SIG-M5 (cell line): ENCODE measurements at regions not wholly inside any gene's neighbourhood (a gene's known extent, or its start where the extent isn't known, plus 50 kb on each side); places are given as distances from the start of the nearest gene placed in this dataset.
"Not testable (repeated sequence)": the region's sequence is repeated elsewhere in the genome, so short reads cannot be mapped to it uniquely, and the experiment has no call there.

ENCODE experiments used
- DNase-seq: peaks from one replicate; lab custom pipeline; 2025; lab: John Stamatoyannopoulos, UW

DNA sequence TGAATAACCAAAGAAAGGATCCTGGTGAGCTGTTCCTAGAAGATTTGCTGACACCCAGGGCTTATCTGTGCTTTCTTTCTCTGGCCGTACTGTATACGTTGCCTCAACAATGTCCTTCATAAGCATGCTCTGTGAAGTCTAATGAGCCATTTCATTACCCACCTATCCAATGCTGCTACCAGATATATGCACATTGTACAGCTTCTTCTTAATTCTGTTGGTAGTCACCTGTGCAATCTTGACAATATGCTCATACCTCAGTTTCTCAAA lies 731.8 kb upstream of the NCAM2 start:
- DNase-seq, result no peak

DNA sequence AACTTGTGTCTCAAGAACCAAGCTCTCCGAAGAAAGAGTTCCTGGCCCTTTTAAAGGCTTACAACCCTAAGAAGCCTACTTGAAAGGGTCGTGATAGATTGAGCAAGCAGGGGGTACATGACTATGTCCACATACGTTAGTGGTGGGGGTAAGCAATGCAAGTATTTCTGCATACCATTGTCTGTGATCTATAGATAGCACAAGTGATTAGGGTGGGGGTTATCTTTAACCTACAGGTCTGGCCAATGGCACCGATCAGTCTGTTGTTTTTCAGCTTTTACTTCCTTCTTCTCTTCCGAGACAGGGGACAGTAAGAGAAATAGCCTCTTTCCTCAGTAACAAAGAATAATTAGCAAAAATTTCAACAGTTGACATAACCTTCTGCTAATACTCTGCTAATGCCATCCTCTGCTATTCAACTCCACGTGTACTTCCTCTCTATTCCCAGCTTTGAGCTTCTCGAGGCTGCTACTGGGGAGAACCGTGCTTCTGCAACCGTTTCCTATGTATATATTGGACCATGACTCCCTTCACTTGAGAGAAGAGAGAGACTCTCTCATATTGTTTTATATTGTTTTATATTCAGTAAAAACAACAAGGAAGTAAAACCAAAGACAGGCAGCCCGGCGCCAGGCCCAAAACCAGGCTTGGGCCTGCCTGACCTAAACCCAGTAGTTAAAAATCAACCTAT lies 727.7 kb upstream of the NCAM2 start:
- DNase-seq, result no peak

DNA sequence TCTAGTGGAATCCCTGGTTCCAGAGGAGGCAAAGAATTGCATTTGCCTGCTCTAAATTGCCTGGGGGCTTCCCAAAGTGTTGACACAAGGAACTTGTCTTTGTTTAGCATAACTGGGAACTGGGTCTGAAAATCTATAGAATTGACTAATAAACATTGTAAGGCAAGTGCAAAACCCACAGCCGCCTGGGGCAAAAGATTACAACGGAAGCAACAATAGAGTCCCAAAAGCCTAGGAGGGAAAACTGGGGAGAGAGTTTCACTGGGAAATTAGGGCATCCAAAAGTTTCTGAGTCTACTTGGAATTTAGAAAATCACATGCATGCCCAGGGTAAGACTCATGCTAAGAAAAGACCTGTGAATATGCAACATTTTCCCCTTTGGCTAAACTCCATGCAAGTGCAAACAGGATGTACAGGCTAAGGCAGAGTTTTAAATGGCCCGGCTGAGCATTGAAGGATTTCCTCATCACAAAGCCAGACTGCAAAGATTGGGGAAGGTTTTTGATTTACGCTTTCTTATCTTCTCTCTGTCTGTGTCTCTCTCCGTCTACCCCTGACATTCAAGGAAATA lies 725.3 kb upstream of the NCAM2 start:
- no peak for DNase-seq

DNA sequence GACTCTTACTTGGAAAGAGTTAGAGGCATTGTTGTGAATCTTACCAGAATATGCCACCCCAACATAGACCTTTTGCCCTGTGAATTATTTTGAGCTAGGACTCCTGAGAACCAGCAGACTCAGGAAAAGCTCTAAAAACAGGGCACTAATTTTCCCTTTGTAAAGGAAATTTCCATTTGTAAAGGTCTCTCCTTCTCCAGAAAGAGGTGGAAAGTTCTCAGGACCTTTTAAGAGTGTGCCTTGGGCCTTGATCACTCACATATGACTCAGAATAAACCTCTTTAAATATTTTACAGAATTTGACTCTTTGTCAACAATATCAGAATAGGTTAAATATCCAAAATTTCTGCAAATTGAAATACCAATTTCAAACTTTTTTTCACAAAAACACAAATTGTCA lies 721.8 kb upstream of the NCAM2 start:
- DNase-seq, result no peak

DNA sequence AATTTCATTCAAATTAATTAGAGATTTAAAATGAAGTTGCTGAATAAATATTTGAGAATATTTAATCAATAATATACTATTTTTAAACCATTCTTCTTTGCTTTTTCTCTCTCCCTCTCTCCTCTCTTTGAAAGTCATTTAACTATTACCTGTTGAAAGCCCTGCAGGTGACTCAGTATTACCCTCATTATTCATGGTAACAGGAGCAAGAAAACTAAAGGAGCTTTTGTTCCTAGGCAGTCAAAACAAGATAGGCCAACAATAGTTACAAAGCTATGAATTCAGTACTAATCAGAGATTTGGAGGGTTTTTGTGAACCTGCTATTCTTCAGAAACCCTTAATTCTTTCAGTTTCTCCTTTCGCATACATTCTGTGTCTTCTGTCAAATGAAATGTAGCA lies 721.3 kb upstream of the NCAM2 start:
- DNase-seq, result no peak

DNA sequence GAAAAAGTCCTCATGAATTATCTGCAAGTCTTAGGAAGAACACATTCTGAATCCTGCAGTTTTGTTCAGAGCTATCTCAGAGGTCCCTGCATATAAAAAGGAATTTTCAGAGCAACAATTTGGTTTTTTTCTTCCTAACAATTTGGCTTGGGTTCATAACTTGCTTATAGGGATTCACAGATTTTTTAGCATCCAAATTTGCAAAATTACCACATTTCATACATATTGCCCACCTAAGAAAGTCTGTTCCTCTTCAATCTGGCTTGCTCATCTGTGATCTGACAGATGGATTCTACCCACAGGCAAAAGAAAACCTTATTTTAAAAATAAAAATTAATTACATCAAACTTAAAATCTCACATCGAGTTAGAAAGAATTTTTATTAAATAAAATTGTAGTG lies 714.4 kb upstream of the NCAM2 start:
- DNase-seq, result no peak

DNA sequence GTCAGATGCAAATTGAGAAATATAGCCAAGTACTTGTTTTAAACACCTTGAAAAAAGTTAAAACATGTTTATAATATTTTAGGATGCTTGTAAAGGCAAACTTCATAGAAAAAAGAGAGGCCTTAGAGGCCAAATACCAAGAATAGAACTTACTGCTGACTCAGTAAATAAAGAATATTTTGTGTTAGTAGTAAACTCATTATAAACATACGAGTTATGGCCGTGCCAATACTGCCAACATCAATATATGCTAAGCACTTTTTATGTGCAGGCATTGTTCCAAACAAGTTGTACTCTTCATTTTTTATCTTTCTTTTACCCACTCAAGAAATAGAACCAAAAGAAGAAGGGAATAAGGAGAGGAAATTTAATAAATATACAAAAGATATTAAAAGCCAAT lies 705.9 kb upstream of the NCAM2 start:
- no peak for DNase-seq

DNA sequence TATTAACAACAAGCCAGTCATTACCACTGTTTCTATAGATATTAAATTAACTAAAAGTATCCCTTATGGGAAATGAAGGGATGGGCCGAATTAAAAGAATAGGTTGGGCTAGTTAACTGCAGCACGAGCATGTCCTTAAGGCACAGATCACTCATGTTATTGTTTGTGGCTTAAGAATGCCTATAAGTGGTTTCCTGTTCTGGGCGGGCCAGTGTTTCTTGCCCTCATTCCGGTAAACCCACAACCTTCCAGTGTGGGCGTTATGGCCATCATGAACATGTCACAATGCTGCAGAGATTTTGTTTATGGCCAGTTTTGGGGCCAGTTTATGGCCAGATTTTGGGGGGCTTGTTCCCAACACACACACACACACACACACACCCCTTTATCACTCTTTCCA lies 705.4 kb upstream of the NCAM2 start:
- DNase-seq, result not testable (repeated sequence)

DNA sequence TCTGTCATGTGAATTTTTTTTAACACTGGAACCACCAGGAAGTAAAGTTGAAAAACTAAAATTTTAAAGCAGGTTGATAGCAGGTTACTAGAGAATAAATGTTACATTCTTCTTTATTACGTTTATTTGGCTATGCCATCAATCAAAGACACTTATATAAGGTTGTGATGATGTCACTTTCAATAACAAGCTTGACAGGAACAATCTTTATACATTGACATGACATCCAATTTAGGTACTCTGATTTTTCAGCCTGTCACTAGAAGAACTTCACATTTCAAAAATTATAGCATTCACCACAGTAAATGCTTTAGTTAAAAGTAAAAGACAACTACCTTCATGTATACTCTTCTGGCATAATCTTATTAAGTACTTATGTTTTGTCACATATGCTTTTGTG lies 696.8 kb upstream of the NCAM2 start:
- DNase-seq, result no peak

DNA sequence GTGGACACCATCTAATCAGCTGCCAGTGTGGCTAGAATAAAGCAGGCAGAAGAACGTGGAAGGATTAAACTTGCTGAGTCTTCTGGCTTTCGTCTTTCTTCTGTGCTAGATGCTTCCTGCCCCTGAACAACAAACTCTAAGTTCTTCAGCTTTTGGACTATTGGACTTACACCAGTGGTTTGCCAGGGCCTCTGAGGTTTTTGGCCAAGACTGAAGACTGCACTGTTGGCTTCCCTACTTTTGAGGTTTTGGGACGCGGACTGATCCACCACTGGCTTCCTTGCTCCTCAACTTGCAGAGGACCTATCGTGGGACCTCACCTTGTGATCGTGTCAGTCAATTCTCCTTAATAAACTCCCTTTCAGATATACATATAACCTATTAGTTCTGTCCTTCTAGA lies 696.1 kb upstream of the NCAM2 start:
- DNase-seq, result no peak

DNA sequence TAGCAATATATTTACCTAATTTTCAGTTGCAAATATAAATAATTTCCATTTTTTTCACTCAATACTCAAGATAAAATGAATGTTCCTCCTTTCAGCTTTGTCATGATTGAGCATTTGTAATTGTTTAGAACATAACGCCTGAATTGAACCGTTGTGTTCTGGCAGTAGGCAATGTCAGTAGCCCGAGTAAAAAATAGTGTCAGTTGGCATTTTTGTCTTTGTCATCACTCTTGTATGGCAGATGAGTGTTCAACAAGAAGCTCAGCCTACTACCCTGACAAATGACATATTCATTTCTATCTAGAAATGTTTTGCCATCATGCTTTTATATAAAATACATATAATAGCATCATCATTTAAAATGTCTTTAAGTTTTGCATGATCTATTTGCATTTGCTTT lies 691.4 kb upstream of the NCAM2 start:
- DNase-seq, result no peak

DNA sequence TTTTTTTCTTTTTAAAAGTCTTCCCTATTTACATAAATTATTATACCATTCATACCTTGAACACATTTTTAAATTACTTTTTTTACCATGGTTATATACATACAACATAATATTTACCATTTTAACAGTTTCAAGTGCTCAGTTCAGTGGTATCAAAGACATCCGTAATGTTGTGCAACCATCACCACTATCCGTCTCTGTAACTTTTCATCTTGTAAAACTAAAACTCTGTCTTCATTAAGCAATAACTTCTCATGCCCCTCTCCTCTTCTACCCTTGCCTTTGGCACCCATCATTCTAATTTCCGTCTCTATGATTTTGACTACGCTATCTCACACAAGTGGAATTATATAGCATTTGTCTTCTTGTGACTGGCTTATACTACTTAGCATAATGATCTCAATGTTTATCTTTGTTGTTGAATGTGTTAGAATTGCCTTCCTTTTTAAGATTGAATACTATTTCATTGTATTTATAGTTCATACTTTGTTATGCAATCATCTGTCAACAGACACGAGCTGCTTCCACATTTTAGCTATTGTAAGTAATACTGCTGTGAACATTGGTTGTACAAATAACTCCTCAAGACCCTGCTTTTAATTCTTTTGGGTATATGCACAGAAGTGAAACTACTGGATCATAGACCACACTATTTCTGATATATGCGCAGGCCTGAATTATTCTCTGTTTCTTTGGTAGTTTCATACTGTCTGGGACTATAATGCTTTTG lies 689.5 kb upstream of the NCAM2 start:
- peak; percentile 85 for DNase-seq

DNA sequence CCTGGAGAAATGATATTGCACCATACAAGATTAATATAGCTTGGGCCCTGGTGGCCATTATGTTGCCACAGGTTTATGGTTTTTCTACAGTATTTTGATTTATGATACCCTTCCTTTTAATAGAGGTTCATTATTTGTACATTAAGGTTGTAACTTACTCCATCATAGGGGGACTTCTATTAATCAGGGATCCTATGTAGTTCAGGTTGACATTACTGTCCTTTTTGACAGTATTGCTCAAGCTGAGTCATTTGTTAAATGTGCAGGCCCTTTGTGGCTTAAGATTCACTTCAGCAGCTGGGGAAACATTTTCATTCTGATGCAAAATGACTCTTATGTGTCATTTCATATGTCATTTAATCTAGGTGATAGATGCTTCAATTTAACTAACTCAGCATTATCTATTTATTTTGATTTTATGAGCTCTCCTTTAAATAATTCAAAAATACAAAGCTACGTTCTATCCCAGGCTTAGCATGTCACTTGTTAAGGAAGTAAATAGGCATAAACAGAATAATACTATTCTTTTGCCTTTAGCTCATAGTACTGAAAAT lies 686.9 kb upstream of the NCAM2 start:
- no peak for DNase-seq

DNA sequence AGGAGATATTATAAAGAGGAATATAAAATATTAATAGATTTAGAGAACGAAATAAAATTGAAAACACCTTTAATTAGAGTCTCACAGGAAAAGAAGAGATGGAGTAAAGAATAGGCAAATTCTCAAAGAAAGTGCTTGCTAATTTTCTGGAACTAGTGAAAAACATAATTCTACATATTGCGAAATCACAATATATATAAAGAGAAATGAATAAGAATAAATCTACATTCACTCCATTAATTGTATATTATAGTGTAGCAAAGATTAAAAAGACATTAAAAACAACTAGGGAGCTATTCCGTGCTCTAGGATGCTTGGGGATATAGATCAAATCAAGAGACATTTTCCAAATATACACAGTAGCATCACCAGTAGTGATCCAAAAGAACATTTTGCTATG lies 685.2 kb upstream of the NCAM2 start:
- no peak for DNase-seq

DNA sequence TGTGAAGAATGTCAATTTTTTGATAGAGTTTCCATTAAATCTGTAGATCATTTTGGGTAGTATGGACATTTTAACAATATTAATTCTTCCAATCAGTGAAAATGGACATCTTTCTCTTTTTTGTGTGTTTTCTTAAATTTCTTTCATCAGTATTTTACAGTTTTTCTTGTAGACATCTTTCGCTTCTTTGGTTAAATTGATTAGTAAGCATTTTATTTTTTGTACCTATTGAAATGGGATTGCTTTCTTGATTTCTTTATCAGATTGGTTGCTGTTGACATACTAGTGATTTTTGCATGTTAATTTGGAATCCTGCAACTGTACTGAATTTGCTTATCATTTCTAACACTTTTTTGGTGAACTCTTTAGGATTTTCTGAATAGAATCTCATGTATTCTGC lies 683.2 kb upstream of the NCAM2 start:
- DNase-seq, result no peak

DNA sequence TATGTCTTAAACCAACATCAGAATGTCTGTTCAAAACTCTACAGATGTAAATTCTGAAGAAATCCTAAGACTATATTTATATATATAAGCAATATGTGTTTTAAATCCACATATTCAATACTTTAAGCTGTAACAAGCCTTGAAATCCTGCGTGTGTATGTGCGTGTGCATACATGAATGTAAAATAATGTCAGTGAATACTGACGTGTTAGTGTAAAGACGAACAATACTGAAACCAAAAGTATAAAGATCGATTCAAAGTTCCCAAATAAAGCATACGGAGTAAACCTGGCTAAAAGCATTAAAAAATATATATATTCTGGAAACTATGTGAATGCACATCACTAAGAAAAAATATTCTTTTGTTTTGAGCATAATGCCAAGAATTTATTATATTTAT lies 668.6 kb upstream of the NCAM2 start:
- no peak for DNase-seq

DNA sequence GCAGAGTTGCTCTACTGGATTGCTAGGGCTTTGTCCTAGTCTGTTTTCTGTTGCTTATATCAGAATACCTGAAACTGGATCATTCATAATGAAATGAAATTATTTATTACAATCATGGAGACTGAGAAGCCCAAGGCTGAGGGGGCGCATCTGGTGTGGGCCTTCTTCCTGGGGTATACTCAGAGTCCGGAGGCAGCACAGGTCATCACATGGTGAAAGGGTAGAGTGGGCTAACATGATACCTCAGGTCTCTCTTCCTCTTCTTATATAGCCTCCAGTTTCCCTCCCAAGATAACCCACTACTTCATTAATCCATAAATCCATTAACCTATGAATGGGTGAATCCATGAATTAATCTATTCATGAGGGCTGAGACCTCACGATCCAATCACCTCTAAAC lies 667.6 kb upstream of the NCAM2 start:
- no peak for DNase-seq

DNA sequence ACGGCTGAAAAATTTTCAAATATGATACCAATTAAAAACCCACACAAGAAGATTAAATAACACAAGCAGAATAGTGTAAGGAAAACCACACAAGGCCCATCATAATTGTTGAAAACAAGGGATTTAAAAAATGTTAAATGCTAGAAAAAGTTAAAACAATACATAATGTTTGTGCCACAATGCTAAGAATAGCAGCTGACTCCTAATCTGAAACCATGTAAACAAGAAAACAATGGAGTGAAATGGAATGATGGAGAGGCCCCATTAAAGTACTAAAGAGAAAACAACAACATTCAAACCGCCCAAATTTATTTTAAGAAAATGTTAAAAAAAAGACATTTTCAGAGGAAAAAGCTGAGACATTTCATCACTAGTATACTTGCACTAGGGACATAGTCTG lies 663.6 kb upstream of the NCAM2 start:
- no peak for DNase-seq

DNA sequence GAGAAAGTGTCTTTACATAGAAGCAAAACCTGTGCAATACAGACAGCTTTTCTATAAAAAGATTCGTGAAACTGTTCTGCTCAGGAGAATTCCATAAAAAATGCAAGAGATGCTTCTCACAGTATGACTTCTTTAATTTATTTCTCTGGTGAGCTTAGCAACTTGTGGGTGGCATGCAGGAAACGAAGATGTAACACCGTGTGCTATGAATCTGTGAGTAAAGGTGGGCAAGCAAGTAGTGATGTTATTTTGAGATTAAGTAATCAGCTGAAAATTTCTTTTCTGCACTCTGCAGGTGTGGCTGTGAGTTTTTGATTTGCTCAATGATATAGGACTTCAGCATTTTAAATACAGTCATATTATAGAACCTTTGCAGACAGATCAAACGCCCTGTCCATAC lies 656.8 kb upstream of the NCAM2 start:
- DNase-seq, result no peak

DNA sequence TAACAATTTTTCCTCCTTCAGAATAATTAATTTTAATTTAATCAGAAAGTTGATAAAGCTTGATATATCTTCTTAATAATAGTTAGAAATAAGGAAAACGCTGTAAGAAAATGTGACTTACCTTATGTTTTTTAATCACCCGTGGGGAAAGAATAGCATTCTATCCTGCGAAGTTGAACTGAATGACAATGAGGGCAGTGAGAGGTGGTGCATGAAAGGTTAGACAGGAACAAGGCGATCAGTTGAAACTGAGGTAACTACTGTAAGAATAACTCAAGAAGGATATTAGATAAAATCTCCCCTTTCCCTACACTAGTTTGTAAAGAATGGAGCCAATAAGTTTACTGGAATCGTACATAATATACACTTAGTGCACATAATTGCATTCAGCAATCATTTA lies 655.0 kb upstream of the NCAM2 start:
- no peak for DNase-seq

DNA sequence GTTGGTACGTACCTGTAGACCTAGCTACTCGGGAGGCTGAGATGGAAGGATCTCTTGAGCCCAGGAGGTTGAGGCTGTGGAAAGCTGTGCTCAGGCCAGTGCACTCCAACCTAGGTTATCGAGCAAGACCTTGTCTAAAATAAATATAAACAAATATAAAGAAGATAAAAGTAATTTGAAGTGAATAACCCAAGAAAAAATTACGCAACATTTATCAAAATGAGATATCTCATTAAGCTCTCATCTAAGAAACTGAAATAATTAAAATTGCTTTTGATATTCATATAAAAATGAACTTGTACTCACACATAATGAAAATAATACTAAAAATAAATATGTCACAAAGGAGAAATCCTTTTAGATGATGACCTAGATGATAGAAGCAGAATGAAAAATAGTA lies 647.1 kb upstream of the NCAM2 start:
- DNase-seq, result no peak

DNA sequence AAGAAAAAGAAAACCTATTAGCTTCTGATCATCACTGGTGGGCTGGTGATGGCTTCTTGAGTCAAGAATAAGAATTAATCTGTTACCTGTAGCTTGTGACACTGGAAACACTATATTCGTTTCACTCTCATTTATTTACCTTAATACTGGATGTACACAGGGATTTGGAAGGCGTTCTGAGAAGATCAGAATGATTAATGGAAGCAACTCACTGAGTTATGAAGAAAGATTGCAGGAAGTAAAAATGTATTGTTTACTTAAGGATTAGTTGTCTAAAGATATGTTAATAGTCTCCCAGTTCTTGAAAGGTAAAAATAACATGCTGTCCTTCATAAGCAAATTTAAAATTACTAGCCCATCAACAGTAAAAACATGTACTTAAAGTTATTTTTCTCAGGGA lies 644.9 kb upstream of the NCAM2 start:
- DNase-seq, result no peak

DNA sequence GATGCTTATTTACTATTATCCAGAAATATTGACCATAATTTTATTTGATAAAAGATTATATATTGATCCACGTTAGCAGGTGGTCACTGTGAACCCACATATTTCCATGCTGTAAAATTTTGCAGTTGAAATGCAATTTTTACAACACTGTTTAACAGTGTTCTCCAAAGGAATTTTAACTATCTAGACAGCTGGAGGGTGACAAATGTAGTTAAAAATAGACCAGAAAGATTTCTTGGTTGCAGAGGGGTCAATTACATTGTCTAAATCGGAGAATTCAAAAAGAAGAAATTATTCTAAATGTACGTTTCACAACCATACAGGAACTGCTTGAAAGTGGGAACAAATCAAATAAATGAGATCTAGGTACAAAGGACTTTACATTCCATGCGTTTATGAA lies 625.2 kb upstream of the NCAM2 start:
- DNase-seq, result no peak

DNA sequence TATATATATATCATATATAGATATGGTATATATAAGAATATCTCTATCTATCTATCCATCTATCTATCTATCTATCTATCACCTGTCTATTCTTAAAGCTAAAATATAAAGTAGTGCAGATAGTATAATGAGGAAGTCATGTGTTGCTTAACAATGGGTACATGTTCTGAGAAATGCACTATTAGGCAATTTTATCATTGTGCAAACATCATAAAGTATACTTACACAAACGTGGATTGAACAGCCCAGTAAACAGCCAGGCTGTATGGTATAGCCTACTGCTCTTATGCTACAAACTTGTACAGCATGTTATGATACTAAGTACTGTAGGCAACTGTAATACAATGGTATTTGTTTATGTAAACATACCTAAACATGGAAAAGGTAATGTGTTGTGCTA lies 621.0 kb upstream of the NCAM2 start:
- DNase-seq, result no peak
